Osteoblast (primary cell): ENCODE measurements at regions not wholly inside any gene's neighbourhood (a gene's known extent, or its start where the extent isn't known, plus 50 kb on each side); places are given as distances from the start of the nearest gene placed in this dataset.

Experiments used
- DNase-seq: peaks from one replicate; pipeline ENCODE4 v3.0.0; 2011; ENCODE audit warnings: low spot score, mixed read lengths; ENCODE audit not compliant: insufficient read length; ENCODE audit errors: missing footprints
- H2AFZ ChIP-seq: 2 replicates; pipeline ENCODE4 v1.6.0; 2011; ENCODE audit warnings: mild to moderate bottlenecking, low read length
- H3K27ac ChIP-seq: 2 replicates; pipeline ENCODE4 v1.5.1; 2011; ENCODE audit warnings: mild to moderate bottlenecking, low read depth, low read length, moderate library complexity
- H3K27me3 ChIP-seq: 2 replicates; pipeline ENCODE4 v1.6.0; 2012; ENCODE audit warnings: mild to moderate bottlenecking, control low read depth, inconsistent platforms, low read length, moderate library complexity; ENCODE audit not compliant: insufficient read depth
- H3K36me3 ChIP-seq: 2 replicates; pipeline ENCODE4 v1.5.1; 2011; ENCODE audit warnings: mild to moderate bottlenecking, low read length, control low read depth, moderate library complexity; ENCODE audit not compliant: insufficient read depth
- H3K4me1 ChIP-seq: 2 replicates; pipeline ENCODE4 v1.5.1; 2011; ENCODE audit warnings: mild to moderate bottlenecking, low read length, control low read depth, moderate library complexity; ENCODE audit not compliant: insufficient read depth
- H3K4me2 ChIP-seq: 2 replicates; pipeline ENCODE4 v1.6.0; 2011; ENCODE audit warnings: mild to moderate bottlenecking, low read length; ENCODE audit not compliant: insufficient read depth
- H3K4me3 ChIP-seq: fragments of 200-600 bp; sonication (generic); 3 replicates; pipeline ENCODE4 v1.5.1; 2012; ENCODE audit warnings: mild to moderate bottlenecking, low read length, inconsistent platforms; ENCODE audit not compliant: insufficient read depth
- H3K79me2 ChIP-seq: 2 replicates; pipeline ENCODE4 v1.6.0; 2012; ENCODE audit warnings: mild to moderate bottlenecking, low read length, control low read depth, inconsistent platforms; ENCODE audit not compliant: insufficient read depth
- H3K9me3 ChIP-seq: 2 replicates; pipeline ENCODE4 v1.5.1; 2011; ENCODE audit warnings: low read depth, low read length, control low read depth
- H4K20me1 ChIP-seq: 2 replicates; pipeline ENCODE4 v1.6.0; 2012; ENCODE audit warnings: mild to moderate bottlenecking, low read length, control low read depth; ENCODE audit not compliant: insufficient read depth
- CTCF ChIP-seq: IDR thresholded peaks from 2 replicates; pipeline ENCODE4 v1.5.1; 2011; ENCODE audit warnings: mild to moderate bottlenecking, low read depth, low read length, moderate library complexity; ENCODE audit errors: extremely low read depth

- Histone ChIP-seq H4K20me1 (no peaks in the 10 kb centered on the region), H3K4me3 (no peak overlapping the region), H3K27me3 (peaks cover 2% of the 10 kb centered on the region), H3K4me1 (no peaks in the 10 kb centered on the region), H3K4me2 (no peak overlapping the region), H3K27ac (no peak overlapping the region), H2AFZ (peak overlapping the region; percentile 65), H3K36me3 (no peaks in the 10 kb centered on the region), H3K79me2 (no peaks in the 10 kb centered on the region), H3K9me3 (no peaks in the 10 kb centered on the region)
- no peak for DNase-seq
- TF ChIP-seq CTCF: no peak
Measured at GRCh38 chr13:98632961-98633360, 56.1 kb upstream of the STK24 start.

- no peak overlapping the region for H3K27ac ChIP-seq
- H3K79me2 ChIP-seq: no peaks in the 10 kb centered on the region
- H3K36me3 ChIP-seq: no peaks in the 10 kb centered on the region
- H3K27me3 ChIP-seq: no peaks in the 10 kb centered on the region
- no peaks in the 10 kb centered on the region for H3K4me1 ChIP-seq
- no peaks in the 10 kb centered on the region for H4K20me1 ChIP-seq
- DNase-seq: no peak
- no peaks in the 10 kb centered on the region for H3K9me3 ChIP-seq
- H2AFZ ChIP-seq: no peak overlapping the region
- H3K4me2 ChIP-seq: no peak overlapping the region
- H3K4me3 ChIP-seq: no peak overlapping the region
- TF ChIP-seq CTCF: no peak
Measured at GRCh38 chr13:98629055-98629454, 52.1 kb upstream of the STK24 start.
